ENCODE measurements at regions not wholly inside any gene's neighbourhood (a gene's known extent, or its start where the extent isn't known, plus 50 kb on each side); places are given as distances from the start of the nearest gene placed in this dataset.
A peak's percentile ranks its signal among the peaks of the same experiment; 100 is the strongest.
"Not testable (repeated sequence)": the region's sequence is repeated elsewhere in the genome, so short reads cannot be mapped to it uniquely, and the experiment has no call there.

- ChIA-PET POLR2A (interaction anchor here (1.2 kb wide), 1 partner anchor 96 kb away, joined by 5 read pairs; the partner anchor contains the start of gene MORC3), CTCF (interaction anchor here (0.9 kb wide), 1 partner anchor 101 kb away, joined by 3 read pairs; no protein-coding TSS in a partner anchor)
- TF ChIP-seq ZNF384 (IDR thresholded peaks at IDR 0.05) = no peak
- TF ChIP-seq FOXM1 (IDR thresholded peaks at IDR 0.05; ENCODE audit: borderline replicate concordance) = no peak
- TF ChIP-seq FOXK2 (IDR thresholded peaks at IDR 0.05) = no peak
- no peak for TF ChIP-seq ARNT (IDR thresholded peaks at IDR 0.05)
- TF ChIP-seq NFRKB (IDR thresholded peaks at IDR 0.05) = no peak
- no peak for TF ChIP-seq ELF4 (IDR thresholded peaks at IDR 0.05)
- no peak for TF ChIP-seq TARDBP (IDR thresholded peaks at IDR 0.05)
- no peak for TF ChIP-seq BHLHE40 (IDR thresholded peaks at IDR 0.05; ENCODE audit: borderline replicate concordance)
- TF ChIP-seq L3MBTL2 (conservative IDR thresholded peaks at IDR 0.05) = no peak
- no peak for TF ChIP-seq SUZ12 (IDR thresholded peaks at IDR 0.05)
- no peak for TF ChIP-seq CTBP1 (IDR thresholded peaks at IDR 0.05; ENCODE audit: borderline replicate concordance)
- DNase-seq (ENCODE audit: extremely low spot score) = no peak
Observed at GRCh38 chr21:36223451-36223850, 66.8 kb downstream of the DOP1B start.

GRCh38 chr21:36229181-36229580, 72.6 kb downstream of the DOP1B start:
- CTCF ChIA-PET = no interaction called here
- TF ChIP-seq ZNF384 (IDR thresholded peaks at IDR 0.05) (no peak), HDGF (IDR thresholded peaks at IDR 0.05; ENCODE audit: borderline replicate concordance) (no peak), NFRKB (IDR thresholded peaks at IDR 0.05) (no peak), L3MBTL2 (conservative IDR thresholded peaks at IDR 0.05) (no peak), SUZ12 (IDR thresholded peaks at IDR 0.05) (no peak), FOXA1 (IDR thresholded peaks at IDR 0.05) (no peak), TARDBP (IDR thresholded peaks at IDR 0.05) (no peak), BHLHE40 (IDR thresholded peaks at IDR 0.05; ENCODE audit: borderline replicate concordance) (no peak)
- POLR2A ChIA-PET = no interaction called here
- no peak for DNase-seq (ENCODE audit: extremely low spot score)

GRCh38 chr21:36231444-36231843, 74.8 kb downstream of the DOP1B start:
- DNase-seq (ENCODE audit: extremely low spot score); POLR2A ChIA-PET; CTCF ChIA-PET: not testable (repeated sequence)
- peak; percentile 65 for TF ChIP-seq ZNF384 (IDR thresholded peaks at IDR 0.05)

- POLR2A ChIA-PET = no interaction called here
- TF ChIP-seq NFRKB (IDR thresholded peaks at IDR 0.05) (no peak), HDGF (IDR thresholded peaks at IDR 0.05; ENCODE audit: borderline replicate concordance) (no peak), SUZ12 (IDR thresholded peaks at IDR 0.05) (no peak), SP1 (IDR thresholded peaks at IDR 0.05) (no peak), FOXM1 (IDR thresholded peaks at IDR 0.05; ENCODE audit: borderline replicate concordance) (no peak), ELF4 (IDR thresholded peaks at IDR 0.05) (no peak), TARDBP (IDR thresholded peaks at IDR 0.05) (no peak), PKNOX1 (IDR thresholded peaks at IDR 0.05) (no peak), BHLHE40 (IDR thresholded peaks at IDR 0.05; ENCODE audit: borderline replicate concordance) (no peak), FOXK2 (IDR thresholded peaks at IDR 0.05) (no peak), LEF1 (IDR thresholded peaks at IDR 0.05; ENCODE audit: borderline replicate concordance) (no peak), FOXA1 (IDR thresholded peaks at IDR 0.05) (no peak), CTBP1 (IDR thresholded peaks at IDR 0.05; ENCODE audit: borderline replicate concordance) (no peak)
- DNase-seq (ENCODE audit: extremely low spot score) = no peak
- CTCF ChIA-PET = no interaction called here
Observed at GRCh38 chr21:36232641-36233040, 76.0 kb downstream of the DOP1B start.

GRCh38 chr21:36235058-36235582, 78.5 kb downstream of the DOP1B start:
- POLR2A ChIA-PET = interaction anchor here (0.9 kb wide), 1 partner anchor 85 kb away, joined by 3 read pairs; the partner anchor contains the start of gene MORC3
- DNase-seq (ENCODE audit: extremely low spot score) = no peak
- CTCF ChIA-PET = interaction anchor here (0.8 kb wide), 1 partner anchor 12 kb away, joined by 3 read pairs; no protein-coding TSS in a partner anchor
- TF ChIP-seq FOXM1 (IDR thresholded peaks at IDR 0.05; ENCODE audit: borderline replicate concordance) = no peak
- no peak for TF ChIP-seq ARNT (IDR thresholded peaks at IDR 0.05)
- TF ChIP-seq ELF4 (IDR thresholded peaks at IDR 0.05) = no peak
- no peak for TF ChIP-seq LEF1 (IDR thresholded peaks at IDR 0.05; ENCODE audit: borderline replicate concordance)
- no peak for TF ChIP-seq TARDBP (IDR thresholded peaks at IDR 0.05)
- TF ChIP-seq BHLHE40 (IDR thresholded peaks at IDR 0.05; ENCODE audit: borderline replicate concordance) = no peak

- DNase-seq (ENCODE audit: extremely low spot score) = no peak
- ChIA-PET POLR2A (no interaction called here), CTCF (no interaction called here)
- TF ChIP-seq ELF4 (IDR thresholded peaks at IDR 0.05) (no peak), LEF1 (IDR thresholded peaks at IDR 0.05; ENCODE audit: borderline replicate concordance) (no peak), ARNT (IDR thresholded peaks at IDR 0.05) (no peak), SUZ12 (IDR thresholded peaks at IDR 0.05) (no peak), FOXA1 (IDR thresholded peaks at IDR 0.05) (no peak), NFRKB (IDR thresholded peaks at IDR 0.05) (no peak)
Observed at GRCh38 chr21:36236052-36236730, 79.6 kb downstream of the DOP1B start.

GRCh38 chr21:36237441-36237840, 80.8 kb downstream of the DOP1B start:
- POLR2A ChIA-PET = no interaction called here
- DNase-seq (ENCODE audit: extremely low spot score) = no peak
- no peak for TF ChIP-seq NFRKB (IDR thresholded peaks at IDR 0.05)
- CTCF ChIA-PET = no interaction called here

GRCh38 chr21:36239585-36239984, 80.4 kb upstream of the MORC3 start:
- TF ChIP-seq ZNF384 (IDR thresholded peaks at IDR 0.05) = no peak
- no peak for TF ChIP-seq FOXK2 (IDR thresholded peaks at IDR 0.05)
- TF ChIP-seq ARNT (IDR thresholded peaks at IDR 0.05) = no peak
- no peak for TF ChIP-seq ELF4 (IDR thresholded peaks at IDR 0.05)
- no peak for TF ChIP-seq NFRKB (IDR thresholded peaks at IDR 0.05)
- no peak for TF ChIP-seq SP1 (IDR thresholded peaks at IDR 0.05)
- no peak for TF ChIP-seq LEF1 (IDR thresholded peaks at IDR 0.05; ENCODE audit: borderline replicate concordance)
- no peak for TF ChIP-seq FOXA1 (IDR thresholded peaks at IDR 0.05)
- no peak for TF ChIP-seq HDGF (IDR thresholded peaks at IDR 0.05; ENCODE audit: borderline replicate concordance)
- TF ChIP-seq PKNOX1 (IDR thresholded peaks at IDR 0.05) = no peak
- no peak for TF ChIP-seq TARDBP (IDR thresholded peaks at IDR 0.05)
- TF ChIP-seq BHLHE40 (IDR thresholded peaks at IDR 0.05; ENCODE audit: borderline replicate concordance) = no peak
- no peak for TF ChIP-seq SUZ12 (IDR thresholded peaks at IDR 0.05)
- TF ChIP-seq FOXM1 (IDR thresholded peaks at IDR 0.05; ENCODE audit: borderline replicate concordance) = no peak
- TF ChIP-seq CTBP1 (IDR thresholded peaks at IDR 0.05; ENCODE audit: borderline replicate concordance) = no peak
- TF ChIP-seq L3MBTL2 (conservative IDR thresholded peaks at IDR 0.05) = no peak
- DNase-seq (ENCODE audit: extremely low spot score) = no peak
- POLR2A ChIA-PET = no interaction called here
- CTCF ChIA-PET = no interaction called here

Measured in HEK293T (cell line).